ENCODE measurements at regions not wholly inside any gene's neighbourhood (a gene's known extent, or its start where the extent isn't known, plus 50 kb on each side); places are given as distances from the start of the nearest gene placed in this dataset.
A peak's percentile ranks its signal among the peaks of the same experiment; 100 is the strongest.

DNA sequence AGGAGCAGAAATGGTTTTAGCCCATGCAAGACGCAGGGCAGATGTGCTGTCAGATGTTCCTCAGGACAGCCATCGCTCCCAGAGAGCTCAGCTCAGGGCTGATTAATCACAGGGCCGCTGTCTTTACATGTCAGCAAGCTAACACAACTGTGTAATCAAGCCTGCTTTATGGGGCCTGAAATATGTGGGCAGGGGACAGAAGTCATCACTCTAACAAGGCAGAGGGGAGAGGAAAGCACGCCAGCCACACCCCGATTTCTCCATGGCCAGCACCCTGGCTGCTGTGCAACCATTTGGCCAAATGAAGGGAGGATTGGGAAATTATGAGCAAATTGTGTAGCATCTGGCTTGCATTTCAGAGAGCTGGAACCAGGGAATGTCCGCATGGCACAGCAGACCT is 368.8 kb downstream of the NPHP4 start:
- no peaks in the 10 kb centered on the region for H3K27me3 ChIP-seq

DNA sequence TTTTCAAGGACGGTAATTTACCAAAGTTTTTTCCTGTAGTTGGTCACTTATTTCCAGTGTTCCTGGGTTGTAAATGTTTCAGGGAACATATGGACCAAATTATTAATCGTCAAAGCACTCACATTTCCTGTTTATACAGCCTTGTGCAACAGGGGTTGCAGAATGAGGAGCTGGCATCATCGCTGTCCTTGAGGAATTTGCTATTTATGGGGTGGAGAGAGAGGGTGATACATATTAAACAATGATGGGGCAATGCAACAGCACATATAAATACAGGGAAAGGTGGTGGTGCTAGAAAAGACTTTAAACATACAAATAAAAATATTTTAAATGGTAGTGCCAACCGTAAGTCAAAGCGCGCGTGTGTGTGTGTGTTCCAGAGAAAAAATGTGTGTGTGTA is 369.8 kb downstream of the NPHP4 start:
- ATAC-seq, result no peak
- TF ChIP-seq, protein P1, sequence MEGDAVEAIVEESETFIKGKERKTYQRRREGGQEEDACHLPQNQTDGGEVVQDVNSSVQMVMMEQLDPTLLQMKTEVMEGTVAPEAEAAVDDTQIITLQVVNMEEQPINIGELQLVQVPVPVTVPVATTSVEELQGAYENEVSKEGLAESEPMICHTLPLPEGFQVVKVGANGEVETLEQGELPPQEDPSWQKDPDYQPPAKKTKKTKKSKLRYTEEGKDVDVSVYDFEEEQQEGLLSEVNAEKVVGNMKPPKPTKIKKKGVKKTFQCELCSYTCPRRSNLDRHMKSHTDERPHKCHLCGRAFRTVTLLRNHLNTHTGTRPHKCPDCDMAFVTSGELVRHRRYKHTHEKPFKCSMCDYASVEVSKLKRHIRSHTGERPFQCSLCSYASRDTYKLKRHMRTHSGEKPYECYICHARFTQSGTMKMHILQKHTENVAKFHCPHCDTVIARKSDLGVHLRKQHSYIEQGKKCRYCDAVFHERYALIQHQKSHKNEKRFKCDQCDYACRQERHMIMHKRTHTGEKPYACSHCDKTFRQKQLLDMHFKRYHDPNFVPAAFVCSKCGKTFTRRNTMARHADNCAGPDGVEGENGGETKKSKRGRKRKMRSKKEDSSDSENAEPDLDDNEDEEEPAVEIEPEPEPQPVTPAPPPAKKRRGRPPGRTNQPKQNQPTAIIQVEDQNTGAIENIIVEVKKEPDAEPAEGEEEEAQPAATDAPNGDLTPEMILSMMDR (IDR thresholded peaks at IDR 0.05 in 4 of 5, conservative IDR thresholded peaks at IDR 0.05 in 1 of 5), result no peak
- TF ChIP-seq POLR2A (IDR thresholded peaks at IDR 0.05), result no peak
- intact Hi-C loops (cut with DNase I; ENCODE audit: low total_unique reads) (no loop called here), in situ Hi-C loops (cut with MboI; ENCODE audit: low sequenced_read_pairs in 4 of 4) (no loop called here)
- Histone ChIP-seq H3K27ac (no peak overlapping the region), H3K4me1 (no peaks in the 10 kb centered on the region), H3K36me3 (no peaks in the 10 kb centered on the region), H3K4me3 (no peak overlapping the region), H3K27me3 (peaks cover 0 to 7% (median 6%) of the 10 kb centered on the region in 3 donors), H3K9me3 (no peaks in the 10 kb centered on the region)
- DNase-seq, result peak in 1 of 2 donors; percentile 19

More for the DNA sequence above, 368.8 kb downstream of the NPHP4 start:
- Histone ChIP-seq H3K4me3 (no peak overlapping the region), H3K9me3 (no peaks in the 10 kb centered on the region), H3K4me1 (no peaks in the 10 kb centered on the region), H3K27ac (no peak overlapping the region), H3K36me3 (no peaks in the 10 kb centered on the region)
- intact Hi-C loops (cut with DNase I; ENCODE audit: low total_unique reads) (no loop called here), in situ Hi-C loops (cut with MboI; ENCODE audit: low sequenced_read_pairs in 4 of 4) (no loop called here)
- ATAC-seq (peak; percentile 21 to 62), DNase-seq (peak in 1 of 2 donors; percentile 52)
- TF ChIP-seq, protein P1 (IDR thresholded peaks at IDR 0.05 in 4 of 5, conservative IDR thresholded peaks at IDR 0.05 in 1 of 5), result no peak
- no peak for TF ChIP-seq POLR2A (IDR thresholded peaks at IDR 0.05)

DNA sequence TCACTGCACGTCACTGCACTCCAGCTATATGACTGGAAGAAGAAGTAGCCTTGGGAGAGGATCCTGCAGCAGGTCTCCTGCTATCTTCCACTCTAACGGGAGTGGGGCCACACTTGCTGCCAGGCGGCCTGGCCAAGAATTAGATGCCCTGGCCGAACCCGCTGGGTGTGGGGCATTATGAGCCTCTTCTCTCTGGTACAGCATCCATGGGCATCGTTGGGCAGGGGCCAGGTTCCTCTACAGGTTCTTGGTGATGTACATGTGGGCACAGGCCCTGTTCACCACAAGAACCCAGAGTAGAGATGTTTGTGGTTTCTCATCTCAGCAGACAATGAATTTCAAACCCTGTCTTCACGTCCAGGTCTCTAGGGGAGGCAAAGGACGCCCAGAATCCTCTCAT is 370.5 kb downstream of the NPHP4 start:
- H3K27ac ChIP-seq, result no peak overlapping the region
- no peak overlapping the region for H3K4me3 ChIP-seq
- intact Hi-C loops (cut with DNase I; ENCODE audit: low total_unique reads) (no loop called here), in situ Hi-C loops (cut with MboI; ENCODE audit: low sequenced_read_pairs in 4 of 4) (no loop called here)
- ATAC-seq, result no peak
- H3K9me3 ChIP-seq, result no peaks in the 10 kb centered on the region
- no peaks in the 10 kb centered on the region for H3K36me3 ChIP-seq
- H3K4me1 ChIP-seq, result no peaks in the 10 kb centered on the region
- TF ChIP-seq POLR2A (IDR thresholded peaks at IDR 0.05), result no peak
- TF ChIP-seq, protein P1 (IDR thresholded peaks at IDR 0.05 in 4 of 5, conservative IDR thresholded peaks at IDR 0.05 in 1 of 5), result no peak
- DNase-seq, result no peak
- peaks cover 0 to 10% (median 7%) of the 10 kb centered on the region in 3 donors for H3K27me3 ChIP-seq

DNA sequence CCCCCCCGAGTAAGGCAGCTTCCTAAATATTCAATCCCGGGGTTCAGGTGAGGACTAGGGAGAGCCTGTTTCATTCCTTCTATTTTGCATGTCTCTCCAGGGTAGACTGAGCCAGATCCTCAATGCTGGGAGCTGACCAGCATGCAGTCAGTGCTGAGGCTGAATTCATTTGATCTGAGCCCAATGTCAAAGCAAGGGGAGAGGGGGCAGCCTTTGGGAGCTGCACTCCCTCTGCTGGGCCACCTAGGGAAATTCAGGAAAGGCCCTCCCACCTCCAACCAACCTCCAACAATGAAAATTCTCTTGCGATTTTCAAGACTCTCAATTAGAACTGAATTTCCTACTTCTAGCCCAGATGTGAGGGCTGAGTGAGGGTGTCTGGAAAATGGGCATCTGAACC is 371.2 kb downstream of the NPHP4 start:
- DNase-seq (no peak), ATAC-seq (no peak)
- Histone ChIP-seq H3K4me1 (no peaks in the 10 kb centered on the region), H3K27ac (no peak overlapping the region), H3K36me3 (no peaks in the 10 kb centered on the region), H3K9me3 (no peaks in the 10 kb centered on the region), H3K4me3 (no peak overlapping the region), H3K27me3 (peaks cover 0 to 13% (median 7%) of the 10 kb centered on the region in 3 donors)
- TF ChIP-seq POLR2A (IDR thresholded peaks at IDR 0.05), result no peak
- TF ChIP-seq, protein P1 (IDR thresholded peaks at IDR 0.05 in 4 of 5, conservative IDR thresholded peaks at IDR 0.05 in 1 of 5), result no peak
- in situ Hi-C loops (cut with MboI; ENCODE audit: low sequenced_read_pairs in 4 of 4) (no loop called here), intact Hi-C loops (cut with DNase I; ENCODE audit: low total_unique reads) (no loop called here)

DNA sequence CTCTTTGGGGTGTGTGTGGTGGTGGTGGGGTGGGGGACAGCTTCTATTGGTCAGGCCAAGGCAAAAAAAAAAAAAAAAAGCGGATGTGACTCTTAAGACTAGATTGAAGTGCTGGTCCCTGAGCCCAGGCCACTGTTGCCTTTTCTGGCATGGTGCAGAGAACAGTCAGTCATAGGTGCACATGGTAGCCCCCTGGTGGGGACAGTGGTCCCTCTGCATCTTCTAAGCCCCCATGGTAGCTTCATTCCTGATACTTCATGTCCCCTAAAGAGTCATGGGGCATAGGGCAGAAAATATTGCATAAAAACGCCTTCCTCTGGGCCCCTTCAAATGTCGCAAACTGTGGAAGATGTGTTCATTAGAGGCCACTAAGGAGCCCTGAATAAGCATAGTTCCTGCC is 371.8 kb downstream of the NPHP4 start:
- in situ Hi-C loops (cut with MboI; ENCODE audit: low sequenced_read_pairs in 4 of 4), result no loop called here
- no peaks in the 10 kb centered on the region for H3K9me3 ChIP-seq
- no peak overlapping the region for H3K4me3 ChIP-seq
- ATAC-seq (no peak), DNase-seq (no peak)
- H3K27ac ChIP-seq, result no peak overlapping the region
- H3K4me1 ChIP-seq, result no peaks in the 10 kb centered on the region
- no peaks in the 10 kb centered on the region for H3K36me3 ChIP-seq
- peaks cover 0 to 16% (median 7%) of the 10 kb centered on the region in 3 donors for H3K27me3 ChIP-seq
- intact Hi-C loops (cut with DNase I; ENCODE audit: low total_unique reads), result no loop called here
- TF ChIP-seq, protein P1 (IDR thresholded peaks at IDR 0.05 in 4 of 5, conservative IDR thresholded peaks at IDR 0.05 in 1 of 5), result no peak
- TF ChIP-seq POLR2A (IDR thresholded peaks at IDR 0.05), result no peak

All from gastrocnemius medialis (tissue), 4 donors.